H9 (cell line): ENCODE measurements at regions not wholly inside any gene's neighbourhood (a gene's known extent, or its start where the extent isn't known, plus 50 kb on each side); places are given as distances from the start of the nearest gene placed in this dataset.

Experiments used
- DNase-seq: peaks from one replicate; pipeline ENCODE4 v3.0.0-alpha.2; 2017
- H2AFZ ChIP-seq: one replicate; pipeline ENCODE4 v1.6.1; 2013; ENCODE audit warnings: mild to moderate bottlenecking, low read length, control low read depth, moderate library complexity
- H2AK5ac ChIP-seq: 2 replicates; pipeline ENCODE4 v1.6.1; 2013; ENCODE audit warnings: low read length, control low read depth, mixed read lengths; ENCODE audit not compliant: insufficient read length
- H2BK120ac ChIP-seq: one replicate; pipeline ENCODE4 v1.6.1; 2013; ENCODE audit warnings: low read depth, mild to moderate bottlenecking, low read length, control low read depth, inconsistent platforms; ENCODE audit not compliant: poor library complexity, severe bottlenecking
- H2BK12ac ChIP-seq: 2 replicates; pipeline ENCODE4 v1.6.1; 2013; ENCODE audit warnings: low read length, control low read depth, mixed read lengths, low read depth; ENCODE audit not compliant: insufficient read length
- H2BK15ac ChIP-seq: 2 replicates; pipeline ENCODE4 v1.6.1; 2013; ENCODE audit warnings: low read depth, low read length, control low read depth
- H2BK20ac ChIP-seq: one replicate; pipeline ENCODE4 v1.6.1; 2013; ENCODE audit warnings: low read depth, mild to moderate bottlenecking, low read length, control low read depth, inconsistent platforms; ENCODE audit not compliant: poor library complexity, severe bottlenecking
- H2BK5ac ChIP-seq: 2 replicates; pipeline ENCODE4 v1.6.1; 2013; ENCODE audit warnings: low read length, control low read depth, mixed read lengths; ENCODE audit not compliant: insufficient read length
- H3K14ac ChIP-seq: 2 replicates; pipeline ENCODE4 v1.6.1; 2013; ENCODE audit warnings: low read length, control low read depth; ENCODE audit not compliant: insufficient read depth
- H3K18ac ChIP-seq: 2 replicates; pipeline ENCODE4 v1.6.1; 2013; ENCODE audit warnings: low read depth, mild to moderate bottlenecking, mixed read lengths, low read length, control low read depth; ENCODE audit not compliant: insufficient read length
- H3K23ac ChIP-seq: 2 replicates; pipeline ENCODE4 v1.6.1; 2013; ENCODE audit warnings: low read length, control low read depth, mixed read lengths, low read depth; ENCODE audit not compliant: insufficient read length
- H3K23me2 ChIP-seq: 2 replicates; pipeline ENCODE4 v1.6.1; 2013; ENCODE audit warnings: low read depth, mild to moderate bottlenecking, mixed read lengths, low read length, control low read depth; ENCODE audit not compliant: insufficient read length, poor library complexity, severe bottlenecking
- H3K27ac ChIP-seq: 2 replicates; pipeline ENCODE4 v1.5.1; 2013; ENCODE audit warnings: low read length, control low read depth, mixed read lengths, low read depth; ENCODE audit not compliant: insufficient read length
- H3K27me3 ChIP-seq: 2 replicates; pipeline ENCODE4 v1.6.1; 2013; ENCODE audit warnings: low read length, control low read depth, inconsistent platforms; ENCODE audit not compliant: insufficient read depth
- H3K4ac ChIP-seq: 2 replicates; pipeline ENCODE4 v1.6.1; 2013; ENCODE audit warnings: low read depth, mild to moderate bottlenecking, control low read depth, inconsistent platforms, low read length, moderate library complexity
- H3K4me1 ChIP-seq: 2 replicates; pipeline ENCODE4 v1.6.1; 2013; ENCODE audit warnings: low read length, control low read depth, inconsistent platforms; ENCODE audit not compliant: insufficient read depth
- H3K4me2 ChIP-seq: 2 replicates; pipeline ENCODE4 v1.6.1; 2013; ENCODE audit warnings: low read length, control low read depth, mixed read lengths; ENCODE audit not compliant: insufficient read length, insufficient read depth
- H3K56ac ChIP-seq: 2 replicates; pipeline ENCODE4 v1.6.1; 2013; ENCODE audit warnings: low read depth, mild to moderate bottlenecking, mixed read lengths, low read length, control low read depth; ENCODE audit not compliant: insufficient read length
- H3K79me1 ChIP-seq: 2 replicates; pipeline ENCODE4 v1.6.1; 2013; ENCODE audit warnings: low read depth, mild to moderate bottlenecking, moderate library complexity, low read length, control low read depth, inconsistent platforms; ENCODE audit not compliant: insufficient read depth, poor library complexity, severe bottlenecking
- H3K79me2 ChIP-seq: 2 replicates; pipeline ENCODE4 v1.6.1; 2013; ENCODE audit warnings: low read length, control low read depth, inconsistent platforms; ENCODE audit not compliant: insufficient read depth
- H3K9ac ChIP-seq: 2 replicates; pipeline ENCODE4 v1.6.1; 2013; ENCODE audit warnings: low read length, control low read depth, mixed read lengths; ENCODE audit not compliant: insufficient read length; ENCODE audit errors: extremely low read depth
- H3K9me3 ChIP-seq: one replicate; pipeline ENCODE4 v1.6.1; 2013; ENCODE audit warnings: low read depth, low read length, inconsistent platforms; ENCODE audit not compliant: control insufficient read depth
- H3T11ph ChIP-seq: one replicate; pipeline ENCODE4 v1.6.1; 2013; ENCODE audit warnings: mild to moderate bottlenecking, low read length, control low read depth, inconsistent platforms
- H4K20me1 ChIP-seq: one replicate; pipeline ENCODE4 v1.6.1; 2013; ENCODE audit not compliant: control insufficient read depth, insufficient read length, insufficient read depth
- H4K5ac ChIP-seq: 2 replicates; pipeline ENCODE4 v1.6.1; 2013; ENCODE audit warnings: low read depth, mild to moderate bottlenecking, mixed read lengths, low read length, control low read depth; ENCODE audit not compliant: insufficient read length
- H4K8ac ChIP-seq: replicated peaks from 2 replicates; pipeline ENCODE4 v1.6.1; 2013; ENCODE audit warnings: low read length, control low read depth, mixed read lengths, low read depth; ENCODE audit not compliant: insufficient read length
- H4K91ac ChIP-seq: 2 replicates; pipeline ENCODE4 v1.6.1; 2013; ENCODE audit warnings: low read depth, mild to moderate bottlenecking, moderate library complexity, mixed read lengths, low read length, control low read depth; ENCODE audit not compliant: insufficient read length
- H3K27ac Mint-ChIP-seq, 3 experiments: 2 replicates in 2 of 3; 3 replicates in 1 of 3; pipeline ENCODE4 v1.8.0; 2020 to 2021; ENCODE audit warnings: mixed read lengths in 3 of 3, mild to moderate bottlenecking in 1 of 3, moderate library complexity in 1 of 3
- H3K27me3 Mint-ChIP-seq: 2 replicates; pipeline ENCODE4 v1.8.0; 2021; ENCODE audit warnings: low read depth, mild to moderate bottlenecking, moderate library complexity, mixed read lengths
- H3K36me3 Mint-ChIP-seq, 3 experiments: 2 replicates in 2 of 3; 3 replicates in 1 of 3; pipeline ENCODE4 v1.8.0; 2020 to 2021; ENCODE audit warnings: low read depth in 3 of 3, mixed read lengths in 3 of 3; ENCODE audit not compliant: insufficient read depth in 1 of 3
- H3K4me1 Mint-ChIP-seq, 2 experiments: 2 replicates each; pipeline ENCODE4 v1.8.0; 2020; ENCODE audit warnings: mixed read lengths in 2 of 2
- H3K4me3 Mint-ChIP-seq, 2 experiments: 2 replicates in 1 of 2; 3 replicates in 1 of 2; pipeline ENCODE4 v1.8.0; 2020 to 2021; ENCODE audit warnings: mild to moderate bottlenecking in 2 of 2, mixed read lengths in 2 of 2, moderate library complexity in 1 of 2
- H3K9me3 Mint-ChIP-seq, 2 experiments: 2 replicates in 1 of 2; 3 replicates in 1 of 2; pipeline ENCODE4 v1.8.0; 2020; ENCODE audit warnings: mild to moderate bottlenecking in 2 of 2, mixed read lengths in 2 of 2, moderate library complexity in 1 of 2
- WGBS: extraction: QIAGEN DNeasy Blood & Tissue Kit; methylation state at CpG from one replicate; pipeline ENCODE4 v1.1.7; 2013; ENCODE audit warnings: missing lambda C conversion rate, low lambda C conversion rate, mixed read lengths; ENCODE audit not compliant: insufficient read length; ENCODE audit errors: extremely low coverage; 5-methylcytosine and 5-hydroxymethylcytosine counted together
- TF ChIP-seq, protein P1 (sequence below): fragments of 200-600 bp; sonication (generic); conservative IDR thresholded peaks from 3 replicates; pipeline ENCODE4 v1.8.0; 2021; ENCODE audit warnings: antibody characterized with exemption, mild to moderate bottlenecking

- no peak overlapping the region for H3K18ac ChIP-seq
- no peak overlapping the region for H3T11ph ChIP-seq
- H2BK15ac ChIP-seq, result no peak overlapping the region
- H3K23me2 ChIP-seq, result no peaks in the 10 kb centered on the region
- peaks cover 53% of the 10 kb centered on the region in 2 experiments for H3K4me1 Mint-ChIP-seq
- H3K27ac Mint-ChIP-seq, result no peak overlapping the region
- H3K27ac ChIP-seq, result no peak overlapping the region
- H3K9ac ChIP-seq, result no peak overlapping the region
- H4K20me1 ChIP-seq, result no peaks in the 10 kb centered on the region
- H2BK12ac ChIP-seq, result no peak overlapping the region
- H3K4me3 Mint-ChIP-seq, result no peak overlapping the region
- no CpG with 5 or more reads among the region's 2 CpGs for WGBS
- no peak overlapping the region for H4K91ac ChIP-seq
- H3K27me3 Mint-ChIP-seq, result peaks cover 70% of the 10 kb centered on the region
- H3K4me2 ChIP-seq, result no peak overlapping the region
- H3K14ac ChIP-seq, result no peak overlapping the region
- H3K79me2 ChIP-seq, result no peaks in the 10 kb centered on the region
- peaks cover 0 to 5% (median 0%) of the 10 kb centered on the region in 3 experiments; a peak in 3 of 7 replicates for H3K36me3 Mint-ChIP-seq
- no peak overlapping the region for H3K56ac ChIP-seq
- no peak overlapping the region for H2BK20ac ChIP-seq
- peaks cover 12% of the 10 kb centered on the region; the same call in 1 of the 2 replicates for H3K27me3 ChIP-seq
- H2AFZ ChIP-seq, result no peak overlapping the region
- no peak overlapping the region for H2BK120ac ChIP-seq
- H3K23ac ChIP-seq, result no peak overlapping the region
- TF ChIP-seq, protein P1, sequence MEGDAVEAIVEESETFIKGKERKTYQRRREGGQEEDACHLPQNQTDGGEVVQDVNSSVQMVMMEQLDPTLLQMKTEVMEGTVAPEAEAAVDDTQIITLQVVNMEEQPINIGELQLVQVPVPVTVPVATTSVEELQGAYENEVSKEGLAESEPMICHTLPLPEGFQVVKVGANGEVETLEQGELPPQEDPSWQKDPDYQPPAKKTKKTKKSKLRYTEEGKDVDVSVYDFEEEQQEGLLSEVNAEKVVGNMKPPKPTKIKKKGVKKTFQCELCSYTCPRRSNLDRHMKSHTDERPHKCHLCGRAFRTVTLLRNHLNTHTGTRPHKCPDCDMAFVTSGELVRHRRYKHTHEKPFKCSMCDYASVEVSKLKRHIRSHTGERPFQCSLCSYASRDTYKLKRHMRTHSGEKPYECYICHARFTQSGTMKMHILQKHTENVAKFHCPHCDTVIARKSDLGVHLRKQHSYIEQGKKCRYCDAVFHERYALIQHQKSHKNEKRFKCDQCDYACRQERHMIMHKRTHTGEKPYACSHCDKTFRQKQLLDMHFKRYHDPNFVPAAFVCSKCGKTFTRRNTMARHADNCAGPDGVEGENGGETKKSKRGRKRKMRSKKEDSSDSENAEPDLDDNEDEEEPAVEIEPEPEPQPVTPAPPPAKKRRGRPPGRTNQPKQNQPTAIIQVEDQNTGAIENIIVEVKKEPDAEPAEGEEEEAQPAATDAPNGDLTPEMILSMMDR, result no peak
- no peak overlapping the region for H4K5ac ChIP-seq
- no peak overlapping the region for H2BK5ac ChIP-seq
- no peak overlapping the region for H3K4ac ChIP-seq
- H4K8ac ChIP-seq, result no peak overlapping the region
- H2AK5ac ChIP-seq, result no peak overlapping the region
- no peaks in the 10 kb centered on the region for H3K9me3 ChIP-seq
- H3K79me1 ChIP-seq, result no peaks in the 10 kb centered on the region
- H3K4me1 ChIP-seq, result peaks cover 3% of the 10 kb centered on the region; the same call in 1 of the 2 replicates
- DNase-seq, result no peak
- peaks cover 17 to 76% of the 10 kb centered on the region in 2 experiments for H3K9me3 Mint-ChIP-seq
Measured at GRCh38 chrX:28321286-28321685, 266.0 kb upstream of the IL1RAPL1 start.
